OCI-LY1 (cell line): ENCODE measurements at regions not wholly inside any gene's neighbourhood (a gene's known extent, or its start where the extent isn't known, plus 50 kb on each side); places are given as distances from the start of the nearest gene placed in this dataset.

Source experiments
- H2AFZ ChIP-seq: fragments of 200-600 bp; sonication (generic), shearing (Covaris generic); 2 replicates; pipeline ENCODE4 v1.6.0; 2014; ENCODE audit warnings: antibody characterized with exemption, mild to moderate bottlenecking, low read length
- H3F3A ChIP-seq: fragments of 200-600 bp; sonication (generic), shearing (Covaris generic); 2 replicates; pipeline ENCODE4 v1.6.0; 2014; ENCODE audit warnings: mild to moderate bottlenecking, antibody characterized with exemption, low read length, moderate library complexity; ENCODE audit not compliant: insufficient read depth
- H3K27ac ChIP-seq: fragments of 200-600 bp; sonication (generic); 2 replicates; pipeline ENCODE4 v1.5.1; 2014; ENCODE audit warnings: low read length, mixed run types, mild to moderate bottlenecking, low read depth; ENCODE audit not compliant: poor library complexity, severe bottlenecking
- H3K27me3 ChIP-seq: fragments of 200-600 bp; sonication (generic); 2 replicates; pipeline ENCODE4 v1.6.0; 2014; ENCODE audit warnings: antibody characterized with exemption, mild to moderate bottlenecking, low read length, moderate library complexity; ENCODE audit not compliant: insufficient read depth
- H3K36me3 ChIP-seq: fragments of 200-600 bp; sonication (generic); 2 replicates; pipeline ENCODE4 v1.6.1; 2014; ENCODE audit warnings: mild to moderate bottlenecking, antibody characterized with exemption, low read length, moderate library complexity, mixed read lengths; ENCODE audit not compliant: insufficient read depth
- H3K4me1 ChIP-seq: fragments of 200-600 bp; sonication (generic); 2 replicates; pipeline ENCODE4 v1.5.1; 2014; ENCODE audit warnings: mild to moderate bottlenecking, low read length, moderate library complexity; ENCODE audit not compliant: insufficient read depth, severe bottlenecking
- H3K4me2 ChIP-seq: fragments of 200-600 bp; sonication (generic), shearing (Covaris generic); 2 replicates; pipeline ENCODE4 v1.6.1; 2014; ENCODE audit warnings: low read length
- H3K4me3 ChIP-seq: fragments of 200-600 bp; sonication (generic); 2 replicates; pipeline ENCODE4 v1.5.1; 2014; ENCODE audit warnings: low read length, low read depth, mild to moderate bottlenecking, mixed read lengths; ENCODE audit not compliant: poor library complexity, severe bottlenecking
- H3K79me2 ChIP-seq: fragments of 200-600 bp; shearing (Covaris generic); 2 replicates; pipeline ENCODE4 v1.6.1; 2016; ENCODE audit warnings: mixed run types, low read length, mixed read lengths; ENCODE audit not compliant: insufficient read depth
- H3K9ac ChIP-seq: fragments of 200-600 bp; sonication (generic), shearing (Covaris generic); 2 replicates; pipeline ENCODE4 v1.6.1; 2014; ENCODE audit warnings: mild to moderate bottlenecking, low read length, mixed read lengths
- H3K9me2 ChIP-seq: fragments of 200-600 bp; sonication (generic), shearing (Covaris generic); 2 replicates; pipeline ENCODE4 v1.6.1; 2014; ENCODE audit warnings: low read depth, mild to moderate bottlenecking, low read length, mixed read lengths
- H3K9me3 ChIP-seq: fragments of 200-600 bp; shearing (Covaris generic); 2 replicates; pipeline ENCODE4 v1.6.1; 2014; ENCODE audit warnings: low read length, mixed read lengths
- H4K20me1 ChIP-seq: fragments of 200-600 bp; sonication (generic), shearing (Covaris generic); 2 replicates; pipeline ENCODE4 v1.6.0; 2016; ENCODE audit warnings: mild to moderate bottlenecking, low read length; ENCODE audit not compliant: insufficient read depth
- EZH2 ChIP-seq: fragments of 200-600 bp; sonication (generic), shearing (Covaris generic); IDR thresholded peaks from 2 replicates; pipeline ENCODE4 v1.8.0; 2017; ENCODE audit warnings: borderline replicate concordance, mixed run types, mild to moderate bottlenecking, antibody characterized with exemption, low read length, moderate library complexity, mixed read lengths
- TF ChIP-seq, protein P1 (sequence below): fragments of 200-600 bp; sonication (generic), shearing (Covaris generic); IDR thresholded peaks from 2 replicates; pipeline ENCODE4 v1.5.1; 2017; ENCODE audit warnings: mild to moderate bottlenecking, antibody characterized with exemption, low read length, moderate library complexity, mixed read lengths

DNA sequence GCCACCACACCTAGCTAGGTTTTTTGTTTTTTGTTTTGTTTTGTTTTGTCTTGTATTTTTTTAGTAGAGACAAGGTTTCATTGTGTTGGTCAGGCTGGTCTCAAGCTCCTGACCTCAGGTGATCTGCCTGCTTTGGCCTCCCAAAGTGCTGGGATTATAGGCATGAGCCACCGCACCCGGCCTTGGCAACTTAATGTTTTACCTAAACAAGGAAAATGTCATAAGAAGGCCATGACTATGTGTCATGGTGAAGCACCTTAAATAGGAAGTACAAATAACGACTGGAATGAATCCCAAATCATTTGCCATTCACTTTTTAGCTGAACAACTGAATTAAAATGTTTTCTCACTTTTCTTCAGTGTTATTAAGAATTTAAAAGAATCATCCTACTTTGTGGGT, 465.2 kb downstream of the KCTD12 start:
- no peaks in the 10 kb centered on the region for H3K36me3 ChIP-seq
- no peak overlapping the region for H3K9ac ChIP-seq
- H3K4me2 ChIP-seq: no peak overlapping the region
- no peaks in the 10 kb centered on the region for H4K20me1 ChIP-seq
- no peaks in the 10 kb centered on the region for H3K9me3 ChIP-seq
- no peak overlapping the region for H3K27ac ChIP-seq
- TF ChIP-seq, protein P1, sequence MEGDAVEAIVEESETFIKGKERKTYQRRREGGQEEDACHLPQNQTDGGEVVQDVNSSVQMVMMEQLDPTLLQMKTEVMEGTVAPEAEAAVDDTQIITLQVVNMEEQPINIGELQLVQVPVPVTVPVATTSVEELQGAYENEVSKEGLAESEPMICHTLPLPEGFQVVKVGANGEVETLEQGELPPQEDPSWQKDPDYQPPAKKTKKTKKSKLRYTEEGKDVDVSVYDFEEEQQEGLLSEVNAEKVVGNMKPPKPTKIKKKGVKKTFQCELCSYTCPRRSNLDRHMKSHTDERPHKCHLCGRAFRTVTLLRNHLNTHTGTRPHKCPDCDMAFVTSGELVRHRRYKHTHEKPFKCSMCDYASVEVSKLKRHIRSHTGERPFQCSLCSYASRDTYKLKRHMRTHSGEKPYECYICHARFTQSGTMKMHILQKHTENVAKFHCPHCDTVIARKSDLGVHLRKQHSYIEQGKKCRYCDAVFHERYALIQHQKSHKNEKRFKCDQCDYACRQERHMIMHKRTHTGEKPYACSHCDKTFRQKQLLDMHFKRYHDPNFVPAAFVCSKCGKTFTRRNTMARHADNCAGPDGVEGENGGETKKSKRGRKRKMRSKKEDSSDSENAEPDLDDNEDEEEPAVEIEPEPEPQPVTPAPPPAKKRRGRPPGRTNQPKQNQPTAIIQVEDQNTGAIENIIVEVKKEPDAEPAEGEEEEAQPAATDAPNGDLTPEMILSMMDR: no peak
- H3K9me2 ChIP-seq: no peaks in the 10 kb centered on the region
- no peaks in the 10 kb centered on the region for H3K4me1 ChIP-seq
- H3K79me2 ChIP-seq: no peaks in the 10 kb centered on the region
- no peaks in the 10 kb centered on the region for H3F3A ChIP-seq
- H3K27me3 ChIP-seq: no peaks in the 10 kb centered on the region
- no peak overlapping the region for H2AFZ ChIP-seq
- H3K4me3 ChIP-seq: no peak overlapping the region

DNA sequence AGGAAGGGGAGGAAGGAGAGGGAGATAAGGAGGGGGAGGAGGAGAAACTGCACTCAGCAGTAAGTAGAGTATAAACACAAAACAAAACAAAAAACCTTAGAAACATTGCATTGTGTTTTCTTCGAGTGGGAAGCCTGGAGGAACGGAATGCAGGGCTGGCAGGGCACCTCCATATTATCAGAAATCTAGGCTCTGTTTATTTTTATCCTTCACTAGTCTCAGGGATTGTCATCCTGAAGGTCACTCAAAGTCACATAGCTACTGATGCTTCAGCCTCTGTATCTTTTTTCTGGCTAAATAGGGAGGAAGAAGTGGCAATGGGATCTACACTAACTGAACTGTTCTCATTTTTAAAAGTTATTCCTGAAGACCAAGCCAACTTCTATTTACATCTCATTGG, 467.8 kb downstream of the KCTD12 start:
- Histone ChIP-seq H3K9me3 (no peaks in the 10 kb centered on the region), H4K20me1 (no peaks in the 10 kb centered on the region), H3K27ac (no peak overlapping the region), H3K36me3 (no peaks in the 10 kb centered on the region), H3K9me2 (no peaks in the 10 kb centered on the region), H3K4me1 (no peaks in the 10 kb centered on the region), H3K9ac (no peak overlapping the region), H2AFZ (no peak overlapping the region), H3K4me3 (no peak overlapping the region), H3K27me3 (no peaks in the 10 kb centered on the region), H3F3A (no peaks in the 10 kb centered on the region), H3K79me2 (no peaks in the 10 kb centered on the region), H3K4me2 (no peak overlapping the region)
- TF ChIP-seq, protein P1: no peak
- no peak for TF ChIP-seq EZH2

DNA sequence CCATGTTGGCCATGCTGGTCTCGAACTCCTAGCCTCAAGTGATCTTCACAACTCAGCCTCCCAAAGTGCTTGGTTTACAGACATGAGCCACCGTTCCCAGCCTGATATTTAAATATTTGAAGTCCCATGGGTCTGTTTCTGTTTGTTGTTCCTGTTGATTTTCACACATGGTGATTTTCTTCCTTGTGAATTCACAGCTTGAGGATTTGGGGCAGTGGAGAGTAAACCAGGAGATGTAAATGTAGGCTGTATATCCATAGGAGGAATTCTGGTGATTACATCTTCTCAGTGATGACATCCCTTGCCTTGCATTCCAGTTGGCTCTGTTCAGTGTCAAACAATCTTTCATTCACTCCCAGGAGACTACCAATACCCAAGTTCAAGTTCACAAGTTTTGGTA, 471.9 kb downstream of the KCTD12 start:
- Histone ChIP-seq H3K9me3 (no peaks in the 10 kb centered on the region), H3K9ac (no peak overlapping the region), H3K36me3 (no peaks in the 10 kb centered on the region), H2AFZ (no peak overlapping the region), H4K20me1 (no peaks in the 10 kb centered on the region), H3K9me2 (no peaks in the 10 kb centered on the region), H3K4me3 (no peak overlapping the region), H3K27me3 (no peaks in the 10 kb centered on the region), H3K27ac (no peak overlapping the region), H3K4me2 (no peak overlapping the region), H3K79me2 (no peaks in the 10 kb centered on the region), H3K4me1 (no peaks in the 10 kb centered on the region), H3F3A (no peaks in the 10 kb centered on the region)
- TF ChIP-seq, protein P1: no peak
- no peak for TF ChIP-seq EZH2
